GM18502 (cell line): ENCODE measurements at regions not wholly inside any gene's neighbourhood (a gene's known extent, or its start where the extent isn't known, plus 50 kb on each side); places are given as distances from the start of the nearest gene placed in this dataset.

Experiments used
- ATAC-seq: cut with Tn5 transposase; IDR thresholded peaks from one replicate; pipeline ENCODE4 v1.9.1; 2021; ENCODE audit warnings: mild to moderate bottlenecking; ENCODE audit not compliant: unreplicated experiment, poor library complexity

DNA sequence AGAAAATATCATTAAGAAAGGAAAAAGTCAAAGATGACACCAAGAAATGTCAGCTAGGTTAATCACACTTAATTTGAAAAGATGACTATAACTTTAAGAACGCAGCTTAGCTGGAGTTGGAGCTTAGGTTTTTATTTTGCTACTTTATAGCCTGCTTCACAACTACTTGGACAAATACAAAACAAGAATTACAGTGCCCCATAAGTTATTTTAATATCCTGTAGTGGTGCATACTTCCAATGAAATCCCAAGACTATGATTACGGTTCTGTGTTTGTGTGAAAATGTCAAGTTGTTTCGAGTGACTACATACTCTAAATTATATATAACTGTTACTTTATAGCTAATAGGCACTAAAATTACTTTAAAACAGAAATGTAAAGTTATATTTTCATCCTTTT, 244.6 kb upstream of the MGMT start:
- ATAC-seq = no peak

DNA sequence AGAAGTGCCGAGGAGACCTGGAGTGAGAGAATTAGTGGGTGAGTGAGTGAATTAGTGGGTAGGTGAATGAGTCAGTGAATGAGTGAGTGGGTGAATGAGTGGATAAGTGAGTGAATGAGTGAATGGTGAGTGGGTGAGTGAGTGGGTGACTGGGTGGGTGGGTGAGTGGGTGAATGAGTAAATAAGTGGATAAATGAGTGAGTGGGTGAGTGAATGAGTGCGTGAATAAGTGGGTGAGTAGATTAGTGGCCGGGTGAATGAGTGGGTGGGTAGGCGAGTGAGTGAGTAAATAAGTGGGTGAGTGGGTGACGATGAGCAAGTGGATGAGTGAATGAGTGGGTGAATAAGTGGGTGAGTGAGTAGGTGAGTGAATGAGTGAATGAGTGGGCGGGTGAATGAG, 243.7 kb upstream of the MGMT start:
- ATAC-seq = no peak

DNA sequence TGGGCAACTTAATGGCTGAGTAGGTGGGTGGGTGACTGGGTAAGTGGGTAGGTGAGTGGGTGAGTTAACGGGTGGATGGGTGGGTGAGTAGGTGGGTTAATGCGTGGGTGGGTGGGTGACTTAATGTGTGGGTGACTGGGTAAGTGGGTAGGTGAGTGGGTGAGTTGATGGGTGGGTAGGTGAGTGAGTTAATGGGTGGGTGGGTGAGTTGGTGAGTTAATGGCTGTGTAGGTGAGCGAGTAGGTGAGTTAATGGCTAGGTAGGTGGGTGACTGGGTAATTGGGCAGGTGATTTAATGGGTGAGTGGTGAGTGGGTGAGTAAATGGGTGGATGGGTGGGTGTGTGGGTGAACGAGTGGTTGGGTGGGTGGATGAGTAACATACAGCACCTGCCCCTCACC, 243.0 kb upstream of the MGMT start:
- no peak for ATAC-seq

DNA sequence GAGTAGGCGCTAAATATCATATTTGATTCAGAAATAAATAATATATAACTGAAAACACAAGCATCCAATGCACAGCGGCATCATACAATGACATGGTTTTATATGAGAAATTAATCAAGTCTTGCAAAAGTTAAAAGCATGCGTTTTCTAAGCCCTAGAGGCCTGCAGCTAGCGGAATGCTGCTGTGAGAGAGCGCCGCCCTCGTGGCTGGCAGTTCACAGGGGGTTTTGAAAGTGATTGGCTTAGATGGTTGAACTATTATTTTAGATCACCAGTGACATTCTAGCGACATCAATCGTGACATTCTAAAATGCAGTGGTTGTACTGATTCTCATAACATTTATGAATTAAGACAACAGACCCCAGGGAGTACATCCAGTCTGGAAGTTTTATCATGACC, 235.2 kb upstream of the MGMT start:
- no peak for ATAC-seq

DNA sequence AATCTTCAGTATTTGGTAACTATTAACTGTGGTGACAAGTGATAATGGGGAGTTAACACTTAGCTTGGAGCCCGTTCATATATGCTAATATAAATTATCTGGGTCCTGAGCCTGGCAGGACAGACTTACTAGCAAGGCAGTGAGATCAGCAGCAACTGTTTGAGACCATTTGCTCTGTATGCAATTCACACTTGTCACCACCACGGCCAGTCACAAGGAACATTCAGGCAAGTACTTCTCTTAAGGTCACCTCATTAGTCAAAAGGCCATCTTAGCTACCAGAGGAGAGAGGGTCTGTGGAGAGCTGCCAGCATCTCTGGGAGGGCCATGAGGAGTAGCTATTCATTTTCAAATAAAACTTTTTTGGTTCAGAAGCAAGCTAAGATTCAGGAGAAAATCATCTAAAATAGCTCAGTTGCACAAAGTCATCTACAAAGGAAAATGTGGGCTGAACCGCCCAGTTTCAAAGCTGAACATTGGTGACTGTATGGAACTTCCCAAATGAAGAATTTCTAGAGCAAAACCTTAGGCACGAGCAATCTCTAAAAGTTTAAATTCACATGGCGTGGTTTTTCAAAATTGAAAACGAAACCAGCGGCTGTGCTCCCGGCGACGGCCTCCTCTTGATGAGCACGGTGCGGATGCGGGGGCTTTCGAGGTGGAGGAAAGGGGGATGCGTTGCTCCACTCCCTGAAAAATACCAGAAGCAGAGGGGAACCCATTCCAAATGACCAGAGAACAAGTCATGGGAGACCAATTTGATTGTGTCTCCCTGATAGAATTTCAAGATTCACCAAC, 233.5 kb upstream of the MGMT start:
- ATAC-seq = no peak

DNA sequence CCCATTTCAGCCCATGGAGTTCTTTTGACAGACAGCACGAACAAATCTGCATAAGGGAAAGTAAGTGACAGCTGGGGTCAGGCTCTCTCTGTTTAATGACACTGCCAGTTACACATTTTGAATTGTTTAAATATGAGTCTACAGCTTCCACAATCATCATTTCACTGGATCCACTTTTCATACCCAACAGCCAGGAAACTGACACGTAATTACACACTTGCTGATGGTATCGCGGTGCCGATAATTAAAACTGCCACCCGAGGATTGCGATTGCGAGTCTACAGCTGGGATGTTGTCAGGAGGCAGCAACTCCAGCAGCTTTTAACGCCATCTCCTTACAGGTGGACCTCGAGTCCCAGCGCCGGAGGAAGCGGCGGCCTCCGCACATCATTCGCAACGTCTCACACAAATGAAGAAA, 230.8 kb upstream of the MGMT start:
- ATAC-seq = no peak

DNA sequence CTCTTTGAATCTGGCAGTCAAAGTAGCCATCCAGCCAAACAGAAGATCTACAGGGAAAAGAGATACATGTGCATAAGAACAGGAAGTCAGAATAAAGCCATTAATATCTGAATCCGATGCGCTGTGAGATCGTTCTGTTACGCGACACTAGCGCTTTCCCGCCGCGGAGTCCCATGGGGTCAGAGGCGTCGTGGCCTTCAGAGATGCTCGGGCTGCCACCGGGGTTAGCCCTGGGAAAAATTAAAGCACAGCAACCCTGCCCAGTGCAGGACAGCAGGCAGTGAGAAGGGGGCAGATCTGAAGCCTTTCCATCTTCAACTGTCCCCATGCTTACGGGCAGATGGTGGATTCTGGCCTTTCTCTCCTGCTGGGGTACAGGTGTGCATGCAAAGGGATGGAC, 225.6 kb upstream of the MGMT start:
- no peak for ATAC-seq

DNA sequence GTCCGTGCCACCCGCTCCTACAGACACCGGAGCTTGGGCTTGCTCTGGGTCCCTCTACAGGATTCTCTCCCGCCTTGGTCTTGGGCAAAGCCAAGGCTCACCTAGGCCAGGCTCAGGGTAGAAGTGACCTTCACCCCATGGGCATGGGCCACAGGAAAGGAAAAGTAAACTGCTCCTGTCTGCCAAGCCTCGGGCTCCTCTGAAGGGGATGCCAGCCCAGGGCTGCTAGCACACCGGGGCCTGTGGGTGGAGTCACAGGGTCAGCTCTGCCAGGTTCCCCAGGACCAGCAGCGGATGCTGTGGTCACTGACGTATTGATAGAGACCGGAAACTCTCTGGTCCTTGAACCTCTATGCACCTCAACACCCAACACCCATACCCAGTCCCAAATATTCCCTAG, 222.7 kb upstream of the MGMT start:
- no peak for ATAC-seq

DNA sequence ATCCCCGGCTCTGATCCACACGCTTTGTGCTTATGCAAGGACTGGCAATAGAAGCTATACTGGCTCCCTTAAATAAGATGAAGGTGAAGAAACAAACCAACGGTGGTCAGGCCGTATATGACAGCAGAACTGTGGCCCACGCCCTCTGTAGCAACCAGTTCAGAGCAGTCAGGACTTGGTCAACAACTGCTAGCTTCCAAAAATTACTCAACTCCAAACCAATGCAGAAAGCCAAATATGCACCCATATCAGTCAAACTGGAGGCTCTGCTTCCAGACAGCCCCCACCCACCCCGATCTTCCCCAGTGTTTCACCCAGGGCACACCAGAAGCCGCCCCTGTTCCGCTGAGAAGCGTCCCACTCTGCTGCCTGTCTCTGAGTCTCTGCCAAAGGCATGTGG, 222.3 kb upstream of the MGMT start:
- ATAC-seq = no peak

DNA sequence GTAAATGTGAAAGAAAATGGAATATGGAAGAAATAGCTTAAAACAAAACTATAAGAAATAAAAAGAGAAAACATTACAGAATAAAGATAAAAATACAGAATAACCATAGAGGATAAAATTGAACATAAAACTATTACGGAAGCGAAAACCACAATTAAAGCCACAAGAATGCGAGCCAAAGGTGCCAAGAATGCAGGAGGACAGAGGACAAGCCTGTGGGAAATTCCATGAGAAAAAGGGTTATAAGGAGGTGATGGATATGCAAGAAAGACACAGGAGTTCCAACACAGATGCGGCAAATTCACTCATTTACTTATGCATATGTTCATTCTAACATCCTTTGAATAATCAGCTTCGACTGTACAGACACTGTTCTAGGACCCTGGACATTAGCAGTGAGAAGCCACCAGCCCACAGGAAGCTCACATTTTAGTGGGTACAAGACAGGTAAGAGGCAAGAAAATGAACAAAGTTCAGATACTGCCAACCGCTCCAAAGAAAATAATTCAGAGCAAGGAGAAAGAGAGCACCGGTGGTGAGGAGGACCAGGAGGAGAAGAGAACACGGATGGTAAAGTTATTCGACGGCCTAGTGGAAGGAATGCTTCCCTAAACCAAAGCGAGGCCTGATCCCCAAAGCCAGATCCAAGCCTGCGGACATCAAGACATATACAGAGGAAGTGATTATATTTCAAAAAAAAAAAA, 213.7 kb upstream of the MGMT start:
- no peak for ATAC-seq

DNA sequence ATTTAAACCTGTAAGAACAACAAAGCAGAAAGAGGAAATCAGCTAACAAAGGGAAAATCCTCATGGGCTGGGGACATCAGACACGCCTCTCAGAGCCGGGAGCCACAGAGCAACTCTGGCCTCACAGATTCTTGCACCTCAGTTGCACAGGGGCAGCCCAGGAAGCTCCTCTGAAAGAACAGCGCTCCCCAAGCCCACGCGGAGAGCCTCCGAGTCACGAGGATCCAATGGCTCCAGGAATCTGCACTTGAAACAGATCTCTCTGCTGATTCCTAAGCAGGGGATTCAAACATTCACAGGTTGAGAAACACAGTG, 213.2 kb upstream of the MGMT start:
- ATAC-seq = no peak

DNA sequence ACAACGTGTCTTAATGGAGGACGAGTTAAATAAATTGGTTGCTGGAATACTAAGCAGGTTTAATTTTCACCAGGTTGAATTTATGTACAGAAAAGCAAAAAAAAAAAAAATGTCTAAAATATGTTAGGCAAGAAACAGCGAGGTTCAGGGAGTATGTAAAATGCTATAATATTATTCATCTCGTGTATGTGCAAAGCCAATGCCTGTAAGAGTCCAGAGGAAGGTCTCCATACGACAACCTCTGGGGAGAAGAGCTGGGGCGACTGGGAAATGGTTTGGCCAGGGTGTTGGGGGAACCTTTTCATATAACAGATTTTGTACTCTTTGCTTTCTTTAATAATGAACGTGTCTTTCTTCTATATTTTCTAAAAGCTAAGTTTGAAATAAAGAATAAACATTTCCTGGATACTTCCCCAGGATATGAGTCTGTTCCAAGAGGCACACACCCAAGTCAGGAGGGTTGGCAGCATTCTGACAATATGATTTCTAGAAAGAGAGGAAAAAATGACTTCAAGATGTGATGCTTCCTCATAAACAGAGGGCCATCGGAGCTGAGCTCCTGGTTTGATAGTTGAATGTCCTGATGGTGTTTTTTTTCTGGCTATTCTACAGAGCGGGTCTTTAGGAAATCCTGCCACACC, 208.6 kb upstream of the MGMT start:
- no peak for ATAC-seq

DNA sequence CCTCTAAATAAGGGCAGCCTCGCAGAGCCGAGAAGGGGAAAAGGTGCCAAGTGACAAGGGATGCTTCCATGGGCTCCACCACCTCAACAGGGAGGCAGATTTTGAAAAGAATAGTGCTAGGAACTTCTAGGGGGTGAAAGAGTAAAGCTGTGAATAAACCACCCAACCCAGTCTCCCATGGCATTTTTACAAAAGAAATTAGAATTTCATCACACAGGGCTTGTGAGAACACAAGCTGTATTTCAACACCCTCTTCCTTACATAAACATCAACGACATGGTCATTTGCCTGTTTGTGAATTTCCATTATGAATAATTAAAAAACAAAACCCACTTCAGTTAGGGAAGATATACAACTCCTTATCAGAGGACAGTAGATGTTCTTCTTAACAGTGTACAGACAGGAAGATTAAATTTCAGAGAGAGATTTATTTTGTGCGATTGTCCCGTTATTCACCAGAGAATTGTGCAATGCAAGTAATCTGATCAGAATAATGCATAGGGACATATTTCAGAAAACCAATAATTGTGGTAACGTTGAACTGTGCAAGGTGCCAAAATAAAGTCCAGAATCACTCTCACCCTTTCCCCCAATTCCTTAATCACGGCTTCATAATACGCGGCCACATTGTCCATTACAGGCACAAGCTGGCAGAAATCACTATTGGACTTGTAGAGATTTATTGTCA, 207.8 kb upstream of the MGMT start:
- ATAC-seq = no peak

DNA sequence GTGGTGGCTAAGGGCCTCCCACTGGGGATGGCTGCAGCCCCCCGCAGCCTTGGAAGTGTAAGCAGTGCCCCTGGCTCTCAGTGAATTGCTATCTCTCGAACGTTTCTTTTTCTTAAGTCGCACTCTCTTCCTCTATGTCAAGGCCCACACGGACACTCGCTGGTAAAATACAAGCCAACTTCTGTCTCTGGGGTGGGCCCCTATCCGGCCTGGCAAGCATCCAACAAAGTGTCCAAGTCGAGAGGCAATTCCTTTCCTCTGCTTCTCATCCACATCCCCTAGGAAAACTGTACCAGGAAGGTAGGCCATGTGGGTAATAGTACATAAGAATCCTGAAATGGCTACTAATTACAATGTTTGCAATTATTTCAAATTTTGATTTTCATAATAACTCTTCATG, 194.9 kb upstream of the MGMT start:
- ATAC-seq = no peak

DNA sequence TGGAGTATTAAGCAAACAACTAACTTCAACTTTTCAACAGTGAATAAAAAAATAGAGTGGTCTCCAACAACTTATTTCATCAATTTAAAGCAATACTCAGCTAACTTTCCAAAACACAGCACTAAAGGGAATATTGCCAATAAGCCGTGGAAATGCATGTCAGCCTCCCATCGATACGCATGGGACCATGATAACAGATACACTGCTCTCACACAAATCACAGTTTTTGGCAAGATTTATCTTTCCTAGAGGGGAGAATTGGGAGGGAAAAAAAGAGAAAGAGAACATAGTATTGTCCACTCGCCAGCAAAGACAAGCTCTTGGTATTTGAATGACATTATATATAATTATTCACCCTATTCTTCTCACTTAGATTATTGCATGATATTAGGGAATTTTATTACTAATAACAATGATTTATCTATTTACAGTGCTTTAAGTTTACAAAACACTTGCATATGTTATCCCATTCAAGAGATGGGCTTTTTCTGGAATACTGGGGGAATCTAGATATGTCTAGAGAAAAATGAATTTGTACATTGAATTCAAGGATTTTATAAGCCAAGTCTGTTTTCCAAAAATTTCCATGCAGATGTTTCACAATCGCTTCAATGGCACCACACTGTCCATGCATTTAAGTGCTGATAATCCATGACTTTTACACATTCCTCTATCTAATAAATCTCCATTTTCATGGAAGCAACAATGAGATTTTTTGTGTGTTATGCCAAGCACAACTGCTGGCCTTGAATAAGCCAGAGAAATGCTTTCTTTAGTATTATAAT, 194.0 kb upstream of the MGMT start:
- ATAC-seq = no peak

DNA sequence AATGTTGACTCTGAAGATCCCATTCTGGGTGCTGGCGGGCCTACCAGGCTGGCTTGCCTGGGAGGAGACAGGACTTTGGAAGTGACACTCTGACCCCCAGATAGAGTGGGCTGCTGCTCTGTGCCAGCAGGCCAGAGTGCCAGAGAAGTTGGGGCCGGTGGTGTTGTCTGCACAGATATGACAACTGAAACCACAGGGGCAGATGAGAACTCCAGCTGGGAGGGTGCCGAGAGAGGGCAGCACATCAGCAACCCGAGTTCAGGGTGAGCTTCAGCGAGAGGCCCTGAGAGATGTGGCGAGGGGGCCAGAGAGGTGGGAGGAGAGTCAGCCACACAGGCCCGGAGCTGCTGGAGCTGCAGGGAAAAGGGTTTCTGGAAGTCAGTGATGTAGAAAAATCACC, 193.2 kb upstream of the MGMT start:
- no peak for ATAC-seq

DNA sequence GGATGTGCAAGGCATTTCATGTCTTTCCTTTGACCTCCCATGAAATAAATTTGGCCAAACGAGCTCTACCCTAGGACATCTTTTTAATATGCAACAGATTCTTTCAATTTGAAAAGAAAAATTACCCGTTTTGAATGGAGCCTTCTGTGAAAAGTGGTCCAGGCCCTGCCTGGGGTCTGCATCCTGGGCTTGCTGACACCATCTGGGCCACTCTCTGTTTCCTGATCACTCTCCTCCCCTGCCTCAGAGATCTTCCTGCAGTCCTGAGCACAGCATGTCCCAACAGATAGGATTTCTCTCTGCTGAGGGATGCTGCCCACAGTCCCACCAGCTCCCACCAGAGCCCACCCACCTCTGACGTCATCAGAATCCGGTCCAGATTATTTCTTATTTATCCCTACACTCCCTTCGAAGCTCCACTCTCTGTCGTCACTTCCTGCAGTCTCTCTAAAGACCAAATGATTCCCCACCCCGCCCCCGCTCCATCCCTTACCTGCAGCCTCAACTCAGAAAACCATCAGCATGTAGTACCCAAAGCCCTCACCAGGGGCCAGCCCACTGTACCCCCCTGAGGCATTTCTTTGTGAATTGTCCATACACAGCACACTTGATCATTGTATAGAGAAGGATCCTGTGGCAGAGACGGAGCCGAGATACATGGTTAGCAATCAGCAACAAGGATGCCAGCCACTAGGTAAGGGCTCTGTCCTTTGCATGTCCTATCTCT, 192.1 kb upstream of the MGMT start:
- no peak for ATAC-seq

DNA sequence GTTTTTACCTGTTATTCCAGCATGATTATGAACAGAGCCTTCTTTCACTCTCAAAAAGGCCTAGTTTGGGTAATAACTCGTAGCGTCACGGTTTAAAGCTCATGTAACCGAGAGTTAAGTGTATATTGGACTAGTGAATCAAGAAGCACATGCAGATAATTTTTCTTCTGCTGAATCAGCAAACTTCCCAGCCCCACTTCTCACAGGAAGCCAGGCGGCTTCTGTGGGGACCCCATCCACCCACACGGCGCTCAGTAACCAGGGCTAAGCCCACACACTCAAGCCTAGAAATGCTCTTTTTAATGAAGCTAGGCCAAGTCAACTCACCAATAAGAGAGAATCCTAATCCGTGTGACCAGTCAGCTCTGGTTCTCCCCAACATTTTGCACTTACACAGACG, 191.2 kb upstream of the MGMT start:
- no peak for ATAC-seq

DNA sequence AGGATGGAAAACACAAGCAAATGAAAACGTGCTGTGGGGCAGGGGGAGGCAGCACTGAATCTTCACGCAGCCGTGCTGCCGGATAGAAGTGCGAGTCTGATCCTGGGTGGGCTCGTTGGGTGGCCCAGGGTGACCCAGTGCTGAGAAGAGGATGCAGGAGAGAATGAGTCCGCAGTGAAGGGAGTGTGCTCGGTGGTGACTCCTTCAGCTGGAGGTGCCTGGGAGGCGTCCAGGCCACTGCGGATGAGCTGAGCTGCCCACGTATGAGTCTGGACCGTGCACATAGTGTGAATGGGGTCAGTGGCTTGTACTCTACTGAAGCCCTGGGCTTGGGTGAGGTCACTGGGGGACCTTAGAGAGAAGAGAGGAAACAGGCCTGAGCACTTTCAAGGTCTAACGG, 190.0 kb upstream of the MGMT start:
- no peak for ATAC-seq

DNA sequence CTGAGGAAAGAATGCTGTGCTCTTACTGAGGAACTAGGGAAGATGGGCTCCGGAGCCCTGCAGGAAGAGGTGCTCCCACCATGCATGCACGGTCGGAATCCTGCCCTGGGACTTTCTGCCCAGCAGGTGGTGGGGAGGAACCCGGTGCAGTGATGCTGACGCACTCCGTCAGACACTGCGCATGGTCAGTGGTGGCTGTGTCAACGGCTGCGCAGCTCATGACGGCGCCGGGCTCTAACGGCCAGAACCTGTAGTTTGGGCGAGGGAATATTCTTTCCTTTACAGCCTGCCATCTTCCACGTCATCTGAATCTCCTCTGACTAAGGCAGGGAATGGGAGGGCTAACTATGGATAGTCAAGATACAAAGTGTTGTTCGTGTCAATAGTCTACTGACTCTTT, 189.2 kb upstream of the MGMT start:
- ATAC-seq = no peak
